Body of pancreas (tissue), 4 donors: ENCODE measurements at regions not wholly inside any gene's neighbourhood (a gene's known extent, or its start where the extent isn't known, plus 50 kb on each side); places are given as distances from the start of the nearest gene placed in this dataset.

Source experiments
- POLR2A ChIP-seq, 3 donors: fragments of 450-650 bp; IDR thresholded peaks; one replicate each; pipeline ENCODE4 v1.6.1; 2016; ENCODE audit warnings: antibody characterized with exemption in 3 of 3, mild to moderate bottlenecking in 2 of 3
- TF ChIP-seq, protein P1 (sequence below), 7 experiments: fragments of 450-650 bp in 4 of 7; fragments of 200-600 bp in 3 of 7; sonication (generic) in 3 of 7; IDR thresholded peaks; one replicate each; pipeline ENCODE4 v1.5.1; 2016 to 2019; ENCODE audit warnings: antibody characterized with exemption in 7 of 7

DNA sequence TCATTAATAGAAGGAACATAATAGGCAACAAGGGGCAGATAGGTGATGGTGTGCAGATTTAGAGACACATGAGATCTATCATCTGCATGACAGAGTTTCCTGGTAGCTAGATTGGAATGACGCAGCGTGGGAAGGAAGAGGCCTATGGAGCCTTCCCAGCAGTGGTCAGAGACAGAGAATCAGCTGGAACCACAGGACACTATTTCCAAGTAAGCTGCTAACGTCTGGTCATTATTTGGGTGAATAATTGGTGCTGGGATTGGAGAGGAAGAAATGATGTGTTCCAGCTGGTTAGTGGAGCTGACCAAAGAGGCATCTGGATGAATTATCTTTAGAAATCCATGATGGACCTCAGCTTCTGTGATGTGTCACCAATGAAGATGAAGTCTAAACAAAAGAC, 91.2 kb upstream of the PRR16 start:
- TF ChIP-seq, protein P1, sequence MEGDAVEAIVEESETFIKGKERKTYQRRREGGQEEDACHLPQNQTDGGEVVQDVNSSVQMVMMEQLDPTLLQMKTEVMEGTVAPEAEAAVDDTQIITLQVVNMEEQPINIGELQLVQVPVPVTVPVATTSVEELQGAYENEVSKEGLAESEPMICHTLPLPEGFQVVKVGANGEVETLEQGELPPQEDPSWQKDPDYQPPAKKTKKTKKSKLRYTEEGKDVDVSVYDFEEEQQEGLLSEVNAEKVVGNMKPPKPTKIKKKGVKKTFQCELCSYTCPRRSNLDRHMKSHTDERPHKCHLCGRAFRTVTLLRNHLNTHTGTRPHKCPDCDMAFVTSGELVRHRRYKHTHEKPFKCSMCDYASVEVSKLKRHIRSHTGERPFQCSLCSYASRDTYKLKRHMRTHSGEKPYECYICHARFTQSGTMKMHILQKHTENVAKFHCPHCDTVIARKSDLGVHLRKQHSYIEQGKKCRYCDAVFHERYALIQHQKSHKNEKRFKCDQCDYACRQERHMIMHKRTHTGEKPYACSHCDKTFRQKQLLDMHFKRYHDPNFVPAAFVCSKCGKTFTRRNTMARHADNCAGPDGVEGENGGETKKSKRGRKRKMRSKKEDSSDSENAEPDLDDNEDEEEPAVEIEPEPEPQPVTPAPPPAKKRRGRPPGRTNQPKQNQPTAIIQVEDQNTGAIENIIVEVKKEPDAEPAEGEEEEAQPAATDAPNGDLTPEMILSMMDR (IDR thresholded peaks at IDR 0.05), result no peak
- TF ChIP-seq POLR2A (IDR thresholded peaks at IDR 0.05), result no peak
